ENCODE measurements at regions not wholly inside any gene's neighbourhood (a gene's known extent, or its start where the extent isn't known, plus 50 kb on each side); places are given as distances from the start of the nearest gene placed in this dataset.

- peak; percentile 27 for DNase-seq
These were observed 129.0 kb downstream of the RFLNA start for GRCh38 chr12:124423761-124424515.

GRCh38 chr12:124422570-124423523 lies 128.0 kb downstream of the RFLNA start:
- no peak for DNase-seq

- no peak for DNase-seq
These were observed 127.3 kb downstream of the RFLNA start for GRCh38 chr12:124422142-124422569.

GRCh38 chr12:124420996-124421674 lies 126.2 kb downstream of the RFLNA start:
- DNase-seq, result no peak

- no peak for DNase-seq
These were observed 125.4 kb downstream of the RFLNA start for GRCh38 chr12:124420041-124420995.

- no peak for DNase-seq
These were observed 124.6 kb downstream of the RFLNA start for GRCh38 chr12:124419292-124420040.

GRCh38 chr12:124418791-124419190 lies 123.9 kb downstream of the RFLNA start:
- DNase-seq, result no peak

GRCh38 chr12:124418156-124418555 lies 123.3 kb downstream of the RFLNA start:
- DNase-seq, result no peak

- DNase-seq, result no peak
These were observed 121.9 kb downstream of the RFLNA start for GRCh38 chr12:124416516-124417395.

- DNase-seq, result no peak
These were observed 120.2 kb downstream of the RFLNA start for GRCh38 chr12:124415064-124415463.

- no peak for DNase-seq
These were observed 119.0 kb downstream of the RFLNA start for GRCh38 chr12:124413915-124414314.

- DNase-seq, result no peak
These were observed 118.5 kb downstream of the RFLNA start for GRCh38 chr12:124413401-124413800.

GRCh38 chr12:124412646-124413015 lies 117.7 kb downstream of the RFLNA start:
- DNase-seq, result no peak

GRCh38 chr12:124411953-124412645 lies 117.2 kb downstream of the RFLNA start:
- no peak for DNase-seq

GRCh38 chr12:124411281-124411878 lies 116.5 kb downstream of the RFLNA start:
- no peak for DNase-seq

- no peak for DNase-seq
These were observed 115.7 kb downstream of the RFLNA start for GRCh38 chr12:124410354-124411175.

GRCh38 chr12:124408822-124409517 lies 114.1 kb downstream of the RFLNA start:
- no peak for DNase-seq

GRCh38 chr12:124407074-124407473 lies 112.2 kb downstream of the RFLNA start:
- DNase-seq, result no peak
